GM21576 (cell line): ENCODE measurements at regions not wholly inside any gene's neighbourhood (a gene's known extent, or its start where the extent isn't known, plus 50 kb on each side); places are given as distances from the start of the nearest gene placed in this dataset.
"Not testable (repeated sequence)": the region's sequence is repeated elsewhere in the genome, so short reads cannot be mapped to it uniquely, and the experiment has no call there.

ENCODE experiments used
- ATAC-seq: cut with Tn5 transposase; IDR thresholded peaks from one replicate; pipeline ENCODE4 v1.9.1; 2021; ENCODE audit warnings: mild to moderate bottlenecking, moderate library complexity; ENCODE audit not compliant: unreplicated experiment

GRCh38 chr6:135555550-135555949 lies 58.0 kb upstream of the AHI1 start:
- no peak for ATAC-seq

GRCh38 chr6:135557582-135557981 lies 60.0 kb upstream of the AHI1 start:
- ATAC-seq = no peak

- ATAC-seq = not testable (repeated sequence)
Observed at GRCh38 chr6:135565605-135566004, 68.1 kb upstream of the AHI1 start.

- no peak for ATAC-seq
Observed at GRCh38 chr6:135566311-135567068, 69.0 kb upstream of the AHI1 start.

GRCh38 chr6:135567375-135568083 lies 70.0 kb upstream of the AHI1 start:
- ATAC-seq = no peak

GRCh38 chr6:135568379-135568778 lies 70.8 kb upstream of the AHI1 start:
- ATAC-seq = no peak

GRCh38 chr6:135572051-135572450 lies 74.5 kb upstream of the AHI1 start:
- no peak for ATAC-seq

GRCh38 chr6:135575629-135576028 lies 78.1 kb upstream of the AHI1 start:
- no peak for ATAC-seq

GRCh38 chr6:135576055-135576454 lies 78.5 kb upstream of the AHI1 start:
- ATAC-seq = no peak

GRCh38 chr6:135577059-135577538 lies 79.6 kb upstream of the AHI1 start:
- peak; percentile 87 for ATAC-seq

- ATAC-seq = no peak
Observed at GRCh38 chr6:135578976-135579375, 81.4 kb upstream of the AHI1 start.

- ATAC-seq = no peak
Observed at GRCh38 chr6:135581211-135581610, 83.7 kb upstream of the AHI1 start.

- ATAC-seq = no peak
Observed at GRCh38 chr6:135583256-135583761, 85.8 kb upstream of the AHI1 start.

- no peak for ATAC-seq
Observed at GRCh38 chr6:135586388-135586787, 88.8 kb upstream of the AHI1 start.

- no peak for ATAC-seq
Observed at GRCh38 chr6:135586844-135587243, 89.3 kb upstream of the AHI1 start.

- ATAC-seq = no peak
Observed at GRCh38 chr6:135592276-135592675, 94.7 kb upstream of the AHI1 start.

- no peak for ATAC-seq
Observed at GRCh38 chr6:135594000-135594399, 96.5 kb upstream of the AHI1 start.

- no peak for ATAC-seq
Observed at GRCh38 chr6:135600086-135600702, 102.7 kb upstream of the AHI1 start.

- no peak for ATAC-seq
Observed at GRCh38 chr6:135600931-135601330, 103.4 kb upstream of the AHI1 start.

GRCh38 chr6:135601857-135602256 lies 104.3 kb upstream of the AHI1 start:
- ATAC-seq = no peak

- no peak for ATAC-seq
Observed at GRCh38 chr6:135603249-135603648, 105.7 kb upstream of the AHI1 start.
